ENCODE measurements at regions not wholly inside any gene's neighbourhood (a gene's known extent, or its start where the extent isn't known, plus 50 kb on each side); places are given as distances from the start of the nearest gene placed in this dataset.

DNA sequence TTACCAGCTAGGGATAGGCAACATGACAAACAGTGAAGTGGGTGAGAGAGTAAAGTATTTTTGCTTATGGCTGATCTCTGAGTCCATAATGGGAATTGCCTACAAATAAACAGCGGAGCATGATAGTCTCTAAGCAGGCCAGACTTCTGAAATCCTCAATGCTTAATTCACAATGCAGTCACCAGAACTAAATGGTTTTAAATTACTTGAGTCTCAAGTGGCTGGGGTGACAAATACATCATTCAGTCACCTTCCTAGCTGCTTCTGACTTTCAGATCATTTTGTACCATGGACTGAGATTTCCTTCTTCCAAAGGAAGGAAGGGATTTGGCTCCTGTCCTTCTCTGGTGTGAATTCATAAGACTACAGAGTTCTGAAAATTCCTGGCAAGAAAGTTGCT is 82.8 kb upstream of the RMP24 start:
- no peak for TF ChIP-seq EZH2 (IDR thresholded peaks at IDR 0.05; ENCODE audit: low read depth, low read length, severe bottlenecking)
- TF ChIP-seq, protein P1, sequence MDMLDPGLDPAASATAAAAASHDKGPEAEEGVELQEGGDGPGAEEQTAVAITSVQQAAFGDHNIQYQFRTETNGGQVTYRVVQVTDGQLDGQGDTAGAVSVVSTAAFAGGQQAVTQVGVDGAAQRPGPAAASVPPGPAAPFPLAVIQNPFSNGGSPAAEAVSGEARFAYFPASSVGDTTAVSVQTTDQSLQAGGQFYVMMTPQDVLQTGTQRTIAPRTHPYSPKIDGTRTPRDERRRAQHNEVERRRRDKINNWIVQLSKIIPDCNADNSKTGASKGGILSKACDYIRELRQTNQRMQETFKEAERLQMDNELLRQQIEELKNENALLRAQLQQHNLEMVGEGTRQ (IDR thresholded peaks at IDR 0.05; ENCODE audit: low read length), result no peak
- no peak for TF ChIP-seq GABPA (IDR thresholded peaks at IDR 0.05; ENCODE audit: borderline replicate concordance, insufficient read depth, low read length)
- TF ChIP-seq RFX5 (IDR thresholded peaks at IDR 0.05; ENCODE audit: borderline replicate concordance, low read depth, low read length), result no peak
- no peak for TF ChIP-seq SP4 (IDR thresholded peaks at IDR 0.05; ENCODE audit: low read length)
- TF ChIP-seq POLR2A (IDR thresholded peaks at IDR 0.05; ENCODE audit: control extremely low read depth in 1 of 2, low read depth in 2 of 2, low read length in 2 of 2), result no peak
- TF ChIP-seq, protein P2, sequence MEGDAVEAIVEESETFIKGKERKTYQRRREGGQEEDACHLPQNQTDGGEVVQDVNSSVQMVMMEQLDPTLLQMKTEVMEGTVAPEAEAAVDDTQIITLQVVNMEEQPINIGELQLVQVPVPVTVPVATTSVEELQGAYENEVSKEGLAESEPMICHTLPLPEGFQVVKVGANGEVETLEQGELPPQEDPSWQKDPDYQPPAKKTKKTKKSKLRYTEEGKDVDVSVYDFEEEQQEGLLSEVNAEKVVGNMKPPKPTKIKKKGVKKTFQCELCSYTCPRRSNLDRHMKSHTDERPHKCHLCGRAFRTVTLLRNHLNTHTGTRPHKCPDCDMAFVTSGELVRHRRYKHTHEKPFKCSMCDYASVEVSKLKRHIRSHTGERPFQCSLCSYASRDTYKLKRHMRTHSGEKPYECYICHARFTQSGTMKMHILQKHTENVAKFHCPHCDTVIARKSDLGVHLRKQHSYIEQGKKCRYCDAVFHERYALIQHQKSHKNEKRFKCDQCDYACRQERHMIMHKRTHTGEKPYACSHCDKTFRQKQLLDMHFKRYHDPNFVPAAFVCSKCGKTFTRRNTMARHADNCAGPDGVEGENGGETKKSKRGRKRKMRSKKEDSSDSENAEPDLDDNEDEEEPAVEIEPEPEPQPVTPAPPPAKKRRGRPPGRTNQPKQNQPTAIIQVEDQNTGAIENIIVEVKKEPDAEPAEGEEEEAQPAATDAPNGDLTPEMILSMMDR (IDR thresholded peaks at IDR 0.05; ENCODE audit: control extremely low read depth in 1 of 3, insufficient read depth in 1 of 3, low read depth in 1 of 3, low read length in 3 of 3), result no peak
